ENCODE measurements at regions not wholly inside any gene's neighbourhood (a gene's known extent, or its start where the extent isn't known, plus 50 kb on each side); places are given as distances from the start of the nearest gene placed in this dataset.

DNA sequence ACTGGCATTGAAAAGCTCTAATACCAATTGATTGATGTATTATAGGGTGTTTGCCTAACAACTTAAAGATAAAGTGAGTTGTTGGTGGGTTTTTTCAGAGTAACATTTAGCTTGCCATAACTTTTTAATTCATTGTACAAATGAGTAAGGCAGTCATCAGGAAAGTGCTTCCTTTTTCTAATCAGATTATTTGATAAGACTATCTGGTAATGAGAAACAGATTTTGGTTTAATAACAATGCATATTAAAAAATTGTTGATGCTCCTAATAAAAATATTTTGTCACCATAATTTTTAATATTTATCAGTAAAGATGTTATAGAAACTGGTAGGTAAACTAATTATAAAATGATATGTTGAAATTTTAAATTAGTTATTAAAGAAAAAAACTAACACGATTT, 51.3 kb downstream of the BLTP1 start:
- DNase-seq (ENCODE audit: low read depth in 2 of 2) = no peak

DNA sequence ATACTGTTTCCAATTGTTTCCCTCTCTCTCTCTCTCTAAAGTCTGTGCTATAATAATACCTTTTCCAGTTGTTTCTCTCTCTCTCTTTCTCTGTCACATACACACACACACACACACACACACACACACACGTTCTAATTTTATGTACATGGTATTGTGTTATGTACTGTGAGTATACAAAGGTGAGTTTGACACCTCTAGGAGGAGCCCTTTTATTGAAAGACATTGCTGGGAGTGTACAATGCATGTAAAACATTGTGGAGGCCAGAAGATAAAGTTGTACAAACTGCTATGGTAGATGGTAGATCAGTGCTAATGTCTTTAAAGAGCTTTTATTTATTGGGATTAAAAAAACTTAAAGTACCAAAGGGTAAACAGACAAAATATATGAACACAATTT, 53.6 kb downstream of the BLTP1 start:
- no peak for DNase-seq (ENCODE audit: low read depth in 2 of 2)

DNA sequence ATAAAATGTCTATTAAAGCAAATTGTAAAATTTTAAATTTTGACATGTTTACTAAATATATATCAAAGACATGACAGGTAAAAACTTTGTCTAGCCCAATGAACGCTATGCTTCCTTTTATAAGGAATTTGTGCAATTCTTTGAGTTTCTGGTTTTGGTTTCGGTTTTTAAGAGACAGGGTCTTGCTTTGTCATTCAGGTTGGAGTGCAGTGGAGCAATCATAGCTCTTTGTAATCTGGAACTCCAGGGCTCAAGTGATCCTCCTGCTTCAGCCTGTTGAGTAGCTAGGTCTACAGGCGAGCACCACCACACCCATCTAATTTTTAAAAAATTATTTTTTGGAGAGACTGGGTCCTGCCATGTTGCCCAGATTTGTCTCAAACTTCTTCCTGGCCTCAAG, 60.7 kb downstream of the BLTP1 start:
- DNase-seq (ENCODE audit: low read depth in 2 of 2) = no peak

DNA sequence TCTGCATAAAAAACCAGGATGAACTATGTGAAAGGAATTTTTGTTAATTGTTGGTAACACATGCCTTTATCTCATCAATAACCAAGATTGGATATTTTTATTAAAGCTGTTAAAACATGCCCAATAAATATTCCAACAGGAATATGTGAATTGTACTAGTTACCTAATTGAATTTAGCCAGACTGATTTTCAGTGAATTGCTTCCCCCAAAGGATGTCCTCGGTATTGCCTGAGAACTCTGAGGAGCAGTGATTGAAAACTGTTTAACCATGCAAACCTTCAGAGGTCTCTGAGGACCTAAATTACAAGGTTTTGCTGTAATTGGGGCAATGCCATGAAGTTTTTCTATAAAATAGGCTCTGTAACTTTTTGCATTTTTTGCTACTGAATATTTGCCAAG, 66.6 kb downstream of the BLTP1 start:
- peak in 1 of 2 donors; percentile 4 for DNase-seq (ENCODE audit: low read depth in 2 of 2)

DNA sequence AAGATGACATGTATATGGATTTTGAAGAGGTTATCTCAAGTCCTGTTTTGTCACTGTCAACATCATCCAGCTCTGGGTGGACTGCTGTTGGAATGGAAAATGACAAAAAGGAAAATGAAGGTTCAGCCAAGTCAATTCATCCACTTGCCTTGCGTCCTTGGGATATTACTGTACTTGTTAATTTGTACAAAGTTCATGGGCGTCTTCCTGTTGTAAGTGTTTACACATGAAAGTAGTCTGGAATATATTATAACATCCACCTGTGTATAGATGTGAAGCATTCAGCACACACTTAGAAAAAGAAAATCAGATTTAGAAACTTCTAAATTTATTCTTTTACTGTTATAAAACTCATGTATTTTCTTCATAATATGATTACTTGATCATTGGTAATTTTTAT, 67.2 kb downstream of the BLTP1 start:
- DNase-seq (ENCODE audit: low read depth in 2 of 2) = no peak

DNA sequence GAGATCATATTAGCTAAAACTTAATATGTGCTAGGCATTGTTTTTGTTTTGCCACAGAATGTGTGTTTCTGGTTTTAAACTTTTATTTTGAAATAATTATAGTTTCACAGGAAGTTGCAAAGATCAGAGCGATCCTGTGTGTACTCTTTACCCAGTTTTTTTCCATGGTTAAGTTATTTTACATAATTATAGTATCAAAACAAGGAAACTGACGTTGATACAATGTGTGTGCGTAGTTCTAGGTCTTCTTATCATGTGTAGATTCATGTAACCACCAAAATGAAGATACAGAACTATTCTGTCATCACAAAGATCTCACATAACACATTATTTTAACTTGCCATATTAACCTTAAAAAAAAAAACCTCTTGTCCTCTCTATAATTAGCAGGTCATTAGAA, 69.2 kb downstream of the BLTP1 start:
- DNase-seq (ENCODE audit: low read depth in 2 of 2) = peak; percentile 2 to 49

DNA sequence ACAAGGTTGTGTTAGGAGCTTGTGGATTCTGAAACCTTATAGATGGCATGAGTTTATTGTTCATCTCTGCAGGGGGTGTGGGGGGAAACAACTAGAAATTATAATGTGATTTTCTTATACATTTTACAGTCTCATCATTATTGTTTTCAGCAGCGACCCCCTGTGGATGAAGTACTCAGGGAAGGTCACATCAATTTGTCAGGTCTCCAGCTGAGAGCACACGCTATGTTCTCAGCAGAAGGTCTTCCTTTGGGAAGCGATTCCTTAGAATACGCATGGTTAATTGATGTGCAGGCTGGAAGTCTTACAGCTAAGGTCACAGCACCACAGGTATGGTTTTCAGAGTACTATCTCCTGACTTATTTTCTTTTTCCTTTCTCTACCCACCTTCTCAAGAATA, 72.2 kb downstream of the BLTP1 start:
- peak; percentile 15 to 38 for DNase-seq (ENCODE audit: low read depth in 2 of 2)

DNA sequence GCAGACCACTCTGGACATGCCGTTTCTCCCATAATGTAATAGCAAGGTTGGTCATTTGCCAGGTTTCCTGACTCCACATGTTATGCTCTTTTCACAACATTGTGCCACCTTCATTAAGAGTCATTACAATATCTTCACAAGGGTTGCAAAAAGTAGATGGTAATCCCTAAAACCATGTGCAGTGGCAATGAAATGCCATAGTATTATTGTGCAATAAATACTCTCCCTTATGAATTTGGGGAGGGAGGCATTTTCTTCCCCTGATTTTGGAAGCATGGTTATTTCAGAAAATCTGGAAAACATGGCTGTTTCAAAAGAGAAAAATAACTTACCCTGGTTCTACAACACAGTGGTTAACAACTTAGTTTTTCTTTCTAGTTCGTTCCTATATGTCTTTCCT, 75.1 kb downstream of the BLTP1 start:
- DNase-seq (ENCODE audit: low read depth in 2 of 2) = no peak

DNA sequence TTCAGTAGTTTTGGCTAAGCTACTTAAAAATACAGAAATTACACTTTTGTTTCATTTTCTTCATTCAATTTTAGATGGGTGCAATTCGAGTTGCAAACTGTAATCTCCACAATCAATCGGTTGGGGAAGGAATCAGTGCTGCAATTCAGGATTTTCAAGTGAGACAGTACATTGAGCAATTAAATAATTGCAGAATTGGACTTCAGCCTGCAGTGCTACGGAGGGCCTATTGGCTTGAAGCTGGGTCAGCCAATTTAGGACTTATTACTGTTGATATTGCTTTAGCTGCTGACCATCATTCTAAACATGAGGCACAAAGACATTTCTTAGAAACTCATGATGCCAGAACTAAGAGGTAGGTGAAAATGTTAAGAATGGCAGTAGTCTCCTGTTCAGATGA, 77.7 kb downstream of the BLTP1 start:
- DNase-seq (ENCODE audit: low read depth in 2 of 2) = no peak

DNA sequence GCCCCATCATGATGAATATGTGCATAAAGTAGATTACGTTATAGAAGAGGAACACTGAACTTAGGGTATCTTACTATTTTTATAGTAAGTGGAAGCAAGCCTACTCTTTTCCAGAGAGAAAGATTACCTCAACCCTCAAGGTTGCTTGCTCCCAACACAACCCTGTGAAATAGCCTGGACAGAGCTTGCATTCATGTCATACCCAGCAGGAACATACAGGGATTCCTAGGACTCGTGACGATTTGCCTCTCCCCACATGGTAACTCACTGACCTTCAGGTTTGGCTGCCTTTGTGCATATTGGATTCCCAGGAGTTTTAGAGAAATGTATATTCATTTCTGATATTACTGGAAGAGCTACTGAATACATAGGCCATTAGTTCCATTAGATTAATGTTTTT, 80.5 kb downstream of the BLTP1 start:
- DNase-seq (ENCODE audit: low read depth in 2 of 2) = no peak

DNA sequence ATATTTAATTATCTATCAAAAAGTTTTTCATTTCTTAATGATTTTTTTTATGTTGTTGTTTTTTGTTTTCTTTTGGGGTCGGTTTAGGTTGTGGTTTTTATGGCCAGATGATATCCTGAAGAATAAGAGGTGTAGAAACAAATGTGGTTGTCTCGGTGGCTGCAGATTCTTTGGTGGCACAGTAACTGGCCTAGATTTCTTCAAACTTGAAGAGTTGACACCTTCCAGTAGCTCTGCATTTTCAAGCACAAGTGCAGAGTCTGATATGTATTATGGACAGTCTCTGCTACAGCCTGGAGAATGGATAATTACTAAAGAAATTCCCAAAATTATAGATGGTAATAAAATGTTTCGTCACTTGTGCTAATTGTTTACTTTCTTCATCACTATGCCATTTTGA, 82.6 kb downstream of the BLTP1 start:
- no peak for DNase-seq (ENCODE audit: low read depth in 2 of 2)

DNA sequence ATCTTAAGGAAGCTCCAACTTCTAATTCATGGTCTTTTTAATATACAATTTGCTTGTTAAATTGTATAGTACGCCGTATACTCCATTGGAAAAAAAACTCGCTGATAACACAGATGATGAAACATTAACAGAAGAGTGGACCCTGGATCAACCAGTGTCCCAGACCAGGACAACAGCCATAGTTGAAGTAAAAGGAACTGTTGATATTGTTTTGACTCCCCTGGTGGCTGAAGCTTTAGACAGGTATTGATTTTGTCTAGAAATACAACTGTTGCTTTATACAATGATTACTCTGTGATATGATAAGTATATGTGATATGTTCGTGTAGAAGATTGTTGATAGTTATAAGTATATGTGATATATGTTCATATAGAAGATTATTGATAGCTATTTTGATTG, 91.7 kb downstream of the BLTP1 start:
- no peak for DNase-seq (ENCODE audit: low read depth in 2 of 2)

DNA sequence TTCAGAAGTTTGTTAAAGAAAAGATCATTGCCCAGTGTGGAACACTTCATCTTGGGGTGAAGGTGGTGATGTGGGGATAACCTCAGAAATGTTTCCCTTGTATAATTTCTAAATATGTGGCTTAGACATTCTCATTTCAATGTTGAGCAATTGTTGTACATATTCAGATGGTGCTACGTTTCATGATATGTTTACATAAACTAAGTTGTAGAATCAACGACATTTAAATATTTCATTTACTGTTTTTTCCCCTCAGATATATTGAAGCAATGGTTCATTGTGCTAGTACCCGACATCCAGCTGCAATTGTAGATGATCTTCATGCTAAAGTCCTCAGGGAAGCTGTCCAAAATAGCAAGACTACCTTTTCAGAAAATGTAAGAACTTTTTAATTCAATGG, 92.6 kb downstream of the BLTP1 start:
- DNase-seq (ENCODE audit: low read depth in 2 of 2) = no peak

DNA sequence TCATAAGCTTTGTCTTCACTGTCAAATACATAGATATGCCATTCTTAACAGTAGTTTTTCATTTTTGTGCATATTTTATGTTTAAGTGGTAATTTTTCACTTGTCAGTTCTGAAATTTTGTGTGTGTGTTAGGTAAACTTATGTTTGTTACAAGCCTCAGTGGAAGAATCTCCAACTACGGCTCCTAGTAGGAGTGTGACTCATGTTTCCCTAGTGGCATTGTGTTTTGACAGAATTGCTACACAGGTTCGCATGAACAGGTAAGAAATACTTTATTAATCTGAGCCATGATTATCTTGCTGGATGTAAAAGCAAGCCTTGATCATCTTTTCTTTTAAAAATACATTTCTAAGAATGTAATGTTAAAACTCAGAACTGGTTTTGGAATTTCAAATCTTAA, 94.4 kb downstream of the BLTP1 start:
- no peak for DNase-seq (ENCODE audit: low read depth in 2 of 2)

DNA sequence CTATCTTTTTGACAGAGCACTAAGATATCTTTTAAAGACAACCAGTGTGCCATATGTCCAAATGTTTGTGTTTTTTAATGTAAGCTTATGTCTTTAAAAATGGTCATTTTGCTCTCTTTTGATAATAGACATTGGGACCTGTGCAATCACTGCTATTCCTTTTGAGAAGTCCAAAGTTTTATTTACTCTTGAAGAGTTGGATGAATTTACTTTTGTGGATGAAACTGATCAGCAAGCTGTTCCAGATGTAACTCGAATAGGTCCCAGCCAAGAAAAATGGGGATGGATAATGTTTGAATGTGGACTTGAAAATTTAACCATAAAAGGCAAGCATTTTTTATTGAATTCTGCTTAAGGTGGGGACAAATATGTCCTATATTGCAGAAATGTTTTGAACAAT, 97.2 kb downstream of the BLTP1 start:
- no peak for DNase-seq (ENCODE audit: low read depth in 2 of 2)

DNA sequence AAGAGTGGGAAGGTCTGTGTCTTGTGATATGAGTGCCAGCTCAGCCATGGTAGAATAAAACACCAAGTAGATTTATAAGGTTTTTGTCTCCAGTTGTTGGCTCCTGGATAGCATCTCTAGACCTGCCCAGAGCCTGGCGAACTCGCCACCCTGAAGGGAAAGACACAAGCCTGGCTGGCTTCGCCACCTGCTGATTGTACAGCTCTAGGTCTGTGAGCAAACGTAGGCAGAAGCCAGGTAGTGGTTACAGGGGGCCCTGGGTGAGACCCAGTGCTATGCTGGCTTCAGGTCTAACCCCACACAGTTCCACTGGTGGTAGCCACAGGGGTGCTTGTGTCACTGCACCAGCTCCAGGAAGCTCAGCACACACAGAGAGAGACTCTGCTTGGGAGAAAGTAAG, 100.5 kb downstream of the BLTP1 start:
- DNase-seq (ENCODE audit: low read depth in 2 of 2) = no peak

DNA sequence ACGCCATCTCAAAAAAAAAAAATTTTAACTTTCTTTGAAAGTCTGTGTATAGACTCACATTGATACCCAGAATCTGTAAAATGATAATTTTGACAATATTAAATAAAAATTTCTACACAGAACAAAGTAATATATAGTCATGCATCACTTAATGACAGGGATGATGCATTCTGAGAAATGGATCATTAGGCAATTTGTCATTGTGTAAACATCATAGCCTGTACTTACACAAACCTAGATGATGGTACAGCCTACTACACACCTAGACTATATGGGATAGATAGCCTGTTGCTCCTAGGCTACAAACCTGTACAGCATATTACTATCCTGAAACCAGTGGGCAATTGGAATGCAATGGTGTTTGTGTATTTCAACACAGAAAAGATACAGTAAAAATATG, 107.7 kb downstream of the BLTP1 start:
- no peak for DNase-seq (ENCODE audit: low read depth in 2 of 2)

DNA sequence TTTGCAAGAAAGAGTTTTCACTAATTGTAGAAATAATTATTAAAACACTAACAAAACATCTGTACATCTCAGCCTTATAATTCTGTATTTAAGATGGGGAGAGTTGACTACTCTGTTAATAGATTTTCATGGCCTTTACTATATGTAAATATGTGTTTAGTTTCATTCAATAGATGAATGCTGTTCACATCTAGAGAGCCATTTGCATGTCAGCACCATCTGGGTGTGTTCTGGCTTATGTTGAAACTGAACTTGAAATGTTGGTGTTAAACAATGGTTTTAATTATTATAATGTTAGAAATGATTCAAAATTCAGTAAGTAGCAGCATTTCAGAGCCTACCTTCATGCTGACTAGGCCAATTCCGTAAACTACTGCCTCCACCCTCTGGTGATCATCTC, 102.5 kb upstream of the ADAD1 start:
- DNase-seq (ENCODE audit: low read depth in 2 of 2) = no peak

DNA sequence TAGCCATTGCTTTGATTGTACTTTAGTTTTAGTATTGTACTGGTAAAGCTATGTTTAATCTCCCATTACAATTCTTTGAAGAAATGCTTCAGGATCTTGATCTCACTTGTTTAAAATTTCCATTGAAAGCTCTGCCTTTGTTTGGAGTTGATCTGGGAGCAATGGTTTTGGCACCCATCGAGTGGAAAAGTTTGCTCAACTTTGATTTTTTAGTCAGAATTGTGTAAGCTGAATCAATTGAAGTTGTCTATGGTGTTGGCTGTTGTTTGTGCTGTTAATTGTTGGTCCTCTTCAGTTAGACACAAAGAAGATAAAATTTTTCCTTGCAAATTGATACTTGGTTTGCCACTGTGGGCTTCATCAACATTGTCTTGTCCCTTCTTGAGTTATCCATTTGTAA, 99.8 kb upstream of the ADAD1 start:
- DNase-seq (ENCODE audit: low read depth in 2 of 2) = peak in 1 of 2 donors; percentile 3

DNA sequence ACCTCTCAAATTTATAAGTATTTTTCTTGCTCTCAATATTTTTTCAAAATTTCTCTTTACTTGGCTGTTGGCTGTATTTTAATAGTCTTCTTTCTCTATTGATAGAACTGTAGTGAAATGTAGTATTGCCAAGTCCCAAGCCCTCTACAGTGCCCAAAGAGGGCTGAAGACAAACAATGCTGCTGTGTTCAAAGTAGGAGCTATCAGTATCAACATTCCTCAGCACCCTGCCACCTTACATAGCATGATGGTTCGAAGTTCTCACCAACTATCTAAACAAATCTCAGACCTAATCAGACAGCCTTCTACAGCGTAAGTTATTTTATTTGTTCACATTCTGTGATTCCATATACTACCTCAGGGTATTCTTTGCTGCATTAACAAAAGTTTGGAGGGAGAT, 99.1 kb upstream of the ADAD1 start:
- DNase-seq (ENCODE audit: low read depth in 2 of 2) = no peak

DNA sequence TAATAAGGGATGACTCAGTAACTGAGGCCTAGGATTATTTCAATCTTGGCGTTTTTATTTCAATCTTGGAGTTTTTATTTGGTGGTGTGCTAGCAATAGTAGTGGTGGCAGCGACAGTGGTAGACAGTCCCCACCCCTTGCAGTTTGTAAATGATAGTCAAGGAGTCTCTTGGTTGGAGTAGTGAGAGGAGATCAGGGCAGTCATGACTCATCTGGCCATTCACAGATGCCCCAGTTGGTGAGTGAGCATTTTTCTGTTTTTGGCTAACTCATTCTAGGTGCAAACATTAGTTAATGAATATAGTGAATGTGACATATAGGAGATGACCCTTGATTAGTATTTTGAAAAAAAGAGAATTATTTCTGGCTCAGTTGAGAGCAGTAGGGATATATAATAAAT, 93.5 kb upstream of the ADAD1 start:
- DNase-seq (ENCODE audit: low read depth in 2 of 2) = no peak

DNA sequence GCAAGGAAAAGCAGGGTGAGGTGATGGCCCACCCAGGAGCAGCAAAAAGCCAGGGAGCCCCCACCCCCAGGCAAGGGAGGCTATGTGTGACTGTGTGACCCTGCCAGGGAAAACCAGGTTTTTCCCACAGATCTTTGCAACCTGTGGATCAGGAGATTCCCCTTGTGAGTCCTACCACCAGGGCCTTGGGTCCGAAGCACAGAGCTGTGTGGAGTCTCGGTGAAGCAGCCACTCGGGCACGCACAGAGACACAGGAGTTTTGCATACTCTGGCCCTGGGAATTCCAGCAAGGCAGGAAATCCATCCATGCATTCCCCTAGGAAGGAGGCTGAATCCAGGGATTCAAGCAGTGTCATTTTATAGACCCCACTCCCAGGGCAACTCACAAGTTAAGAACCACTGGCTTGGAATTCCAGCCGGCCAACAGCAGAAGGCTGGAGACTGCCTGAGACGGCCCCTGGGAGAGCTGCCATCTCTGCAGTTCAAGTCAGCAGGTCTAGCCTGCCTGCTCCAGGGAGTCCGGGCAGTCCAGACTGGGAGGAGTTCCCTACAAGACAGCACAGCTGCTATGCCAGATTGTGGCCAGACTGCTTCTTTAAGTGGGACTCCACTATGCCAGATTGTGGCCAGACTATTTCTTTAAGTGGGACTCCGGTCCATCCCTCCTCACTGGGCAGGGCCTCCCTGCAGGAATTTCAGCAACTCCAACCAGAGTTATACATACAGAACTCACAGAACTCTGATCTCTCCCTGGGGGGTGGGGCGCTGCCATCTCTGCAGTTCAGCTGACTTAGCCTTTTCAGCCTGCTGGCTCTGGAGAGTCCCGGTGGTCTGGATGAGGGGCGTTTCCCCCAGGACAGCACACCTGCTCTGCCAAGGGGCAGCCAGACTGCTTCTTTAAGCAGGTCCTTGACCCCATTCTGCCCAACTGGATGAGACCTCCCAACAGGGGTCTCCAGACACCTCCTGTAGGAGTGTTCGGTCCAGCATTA, 85.1 kb upstream of the ADAD1 start:
- DNase-seq (ENCODE audit: low read depth in 2 of 2) = no peak

DNA sequence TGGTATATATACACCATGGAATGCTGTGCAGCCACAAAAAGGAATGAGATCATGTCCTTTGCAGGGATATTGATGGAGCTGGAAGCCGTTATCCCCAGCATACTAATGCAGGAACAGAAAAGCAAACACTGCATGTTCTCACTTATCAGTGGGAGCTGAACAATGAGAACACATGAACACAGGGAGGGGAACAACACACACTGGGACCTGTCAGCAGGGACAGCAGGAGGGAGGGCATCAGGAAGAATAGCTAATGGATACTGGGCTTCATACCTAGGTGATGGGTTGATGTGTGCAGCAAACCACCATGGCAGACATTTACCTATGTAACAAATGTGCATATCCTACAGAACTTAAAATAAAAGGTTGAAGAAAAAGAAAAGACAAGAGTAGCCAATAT, 81.1 kb upstream of the ADAD1 start:
- DNase-seq (ENCODE audit: low read depth in 2 of 2) = no peak

DNA sequence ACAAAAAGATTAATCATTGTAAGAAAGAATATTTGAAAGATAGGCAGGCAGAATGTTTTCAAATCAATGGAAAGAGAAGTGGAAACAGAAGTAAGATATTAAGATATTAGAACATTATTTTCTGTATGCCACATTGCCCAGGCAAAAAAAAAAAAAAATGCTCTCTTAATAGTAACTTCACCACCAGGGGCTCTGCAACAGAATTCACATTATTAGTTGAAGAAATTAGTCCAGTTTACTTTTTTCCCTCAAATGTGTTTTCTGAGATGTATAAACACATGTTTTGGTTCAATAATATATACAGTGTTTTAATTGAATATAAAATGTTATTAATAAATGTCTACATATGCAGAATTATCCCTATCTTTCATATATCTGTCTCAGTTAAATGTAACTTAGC, 78.0 kb upstream of the ADAD1 start:
- no peak for DNase-seq (ENCODE audit: low read depth in 2 of 2)
